ENCODE measurements at regions not wholly inside any gene's neighbourhood (a gene's known extent, or its start where the extent isn't known, plus 50 kb on each side); places are given as distances from the start of the nearest gene placed in this dataset.
"Not testable (repeated sequence)": the region's sequence is repeated elsewhere in the genome, so short reads cannot be mapped to it uniquely, and the experiment has no call there.

- in situ Hi-C loops (cut with MboI; ENCODE audit: low sequenced_read_pairs): no loop called here
Measured at GRCh38 chrX:39676434-39676833, 421.3 kb downstream of the BCOR start.

GRCh38 chrX:39677585-39677977, 420.2 kb downstream of the BCOR start:
- in situ Hi-C loops (cut with MboI; ENCODE audit: low sequenced_read_pairs): no loop called here

DNA sequence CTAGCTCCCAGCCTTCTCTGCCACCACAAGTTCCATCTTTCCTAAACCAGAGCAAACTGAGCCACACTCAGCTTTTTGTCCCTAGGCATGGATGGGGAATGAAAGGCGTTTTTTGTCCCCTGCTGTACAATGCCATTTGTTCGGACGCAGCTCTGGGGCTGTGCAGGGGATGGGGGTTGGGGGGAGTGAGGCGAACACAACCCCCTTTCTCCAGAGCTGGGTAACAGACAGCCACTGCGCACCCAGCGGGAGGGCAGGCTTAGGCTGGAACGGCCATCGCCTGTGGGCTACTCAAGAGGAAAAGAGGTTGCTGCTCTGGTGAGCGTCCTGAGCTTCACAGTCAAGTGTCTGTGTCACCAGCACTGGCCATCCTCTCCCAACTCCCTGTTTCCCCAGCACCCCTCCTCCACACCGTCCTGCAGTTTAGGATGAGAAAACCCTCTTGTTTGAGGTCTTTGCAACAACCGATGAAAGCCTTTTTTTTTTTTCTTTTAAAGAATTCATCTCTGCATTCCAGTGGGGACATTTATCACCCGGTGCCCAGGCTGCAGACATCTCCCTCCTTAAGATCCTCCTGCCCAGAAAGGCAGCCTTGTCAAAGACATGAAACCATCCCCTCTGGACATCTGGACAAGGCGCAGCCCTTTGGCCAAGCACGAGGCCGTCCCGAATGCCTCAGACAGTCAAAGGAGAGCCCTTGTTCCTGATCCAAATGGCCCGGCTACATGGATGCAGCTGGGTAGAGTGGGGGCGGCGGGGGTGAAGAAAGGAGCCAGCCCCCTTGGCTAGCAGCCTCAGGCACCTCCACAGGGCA, 419.6 kb downstream of the BCOR start:
- in situ Hi-C loops (cut with MboI; ENCODE audit: low sequenced_read_pairs): no loop called here

GRCh38 chrX:39678914-39679313, 418.8 kb downstream of the BCOR start:
- in situ Hi-C loops (cut with MboI; ENCODE audit: low sequenced_read_pairs): no loop called here

- in situ Hi-C loops (cut with MboI; ENCODE audit: low sequenced_read_pairs): no loop called here
Measured at GRCh38 chrX:39679497-39680157, 418.1 kb downstream of the BCOR start.

DNA sequence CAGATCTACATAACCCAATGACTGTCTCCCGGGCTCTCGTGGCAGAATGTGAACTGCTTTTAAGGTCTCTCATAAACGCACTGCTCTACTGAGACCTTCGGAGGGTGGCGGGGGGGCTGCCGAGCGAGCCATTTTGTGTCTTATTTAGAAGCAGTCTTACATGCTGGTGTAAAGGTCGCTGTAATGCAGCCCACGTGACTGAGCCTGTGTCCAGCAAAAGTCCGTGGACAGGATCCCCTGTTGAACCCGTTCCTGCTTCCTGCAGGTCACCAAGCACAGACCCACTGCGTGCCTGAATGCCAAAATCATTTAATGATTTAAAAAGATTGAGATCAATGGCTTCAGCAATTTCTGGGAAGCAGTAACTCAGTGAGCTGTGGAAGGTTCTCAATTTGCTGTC, 415.9 kb downstream of the BCOR start:
- in situ Hi-C loops (cut with MboI; ENCODE audit: low sequenced_read_pairs): no loop called here

GRCh38 chrX:39682778-39683177, 415.0 kb downstream of the BCOR start:
- in situ Hi-C loops (cut with MboI; ENCODE audit: low sequenced_read_pairs): no loop called here

- in situ Hi-C loops (cut with MboI; ENCODE audit: low sequenced_read_pairs): no loop called here
Measured at GRCh38 chrX:39688219-39688575, 409.6 kb downstream of the BCOR start.

- in situ Hi-C loops (cut with MboI; ENCODE audit: low sequenced_read_pairs): no loop called here
Measured at GRCh38 chrX:39688576-39689375, 409.0 kb downstream of the BCOR start.

- in situ Hi-C loops (cut with MboI; ENCODE audit: low sequenced_read_pairs): no loop called here
Measured at GRCh38 chrX:39689376-39690104, 408.2 kb downstream of the BCOR start.

- in situ Hi-C loops (cut with MboI; ENCODE audit: low sequenced_read_pairs): no loop called here
Measured at GRCh38 chrX:39690541-39691415, 407.0 kb downstream of the BCOR start.

DNA sequence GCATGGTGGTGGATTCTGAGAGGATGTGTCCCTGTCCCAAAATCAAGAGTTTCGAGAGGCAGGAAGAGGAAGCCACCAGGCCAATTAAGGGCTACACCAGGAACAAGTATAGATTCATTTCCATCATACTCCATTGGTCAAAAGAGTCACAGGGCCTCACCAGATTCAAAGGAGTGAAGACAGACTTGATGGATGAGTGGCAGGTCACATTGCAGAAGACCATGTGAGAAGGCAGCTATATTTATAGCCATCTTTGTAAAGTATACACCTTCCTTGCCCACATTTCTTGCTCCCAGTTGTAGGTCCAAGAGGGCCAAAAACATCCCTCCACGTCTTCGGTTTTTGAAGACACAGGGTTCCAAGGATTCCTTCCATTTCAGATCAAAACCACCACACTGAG, 406.0 kb downstream of the BCOR start:
- in situ Hi-C loops (cut with MboI; ENCODE audit: low sequenced_read_pairs): no loop called here

DNA sequence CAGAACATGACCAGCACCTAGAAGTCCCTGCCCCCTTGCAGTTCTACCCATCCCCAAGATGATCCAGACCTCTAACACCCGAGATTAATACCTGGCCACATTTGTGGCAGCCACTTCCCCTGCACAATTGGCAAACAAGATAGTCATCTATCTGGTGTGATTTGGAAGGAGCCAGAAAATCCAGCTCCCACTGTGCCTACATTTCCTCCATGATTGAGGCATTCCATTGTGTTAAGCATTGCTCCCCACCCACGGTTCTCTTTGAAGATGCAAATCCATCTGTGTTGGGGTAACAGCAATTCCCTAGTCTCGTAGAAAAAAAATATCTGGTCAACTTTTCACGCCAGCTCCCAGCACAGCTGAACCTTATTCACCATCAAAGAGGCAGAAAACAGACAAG, 405.0 kb downstream of the BCOR start:
- in situ Hi-C loops (cut with MboI; ENCODE audit: low sequenced_read_pairs): no loop called here

- in situ Hi-C loops (cut with MboI; ENCODE audit: low sequenced_read_pairs): no loop called here
Measured at GRCh38 chrX:39693298-39693697, 404.5 kb downstream of the BCOR start.

DNA sequence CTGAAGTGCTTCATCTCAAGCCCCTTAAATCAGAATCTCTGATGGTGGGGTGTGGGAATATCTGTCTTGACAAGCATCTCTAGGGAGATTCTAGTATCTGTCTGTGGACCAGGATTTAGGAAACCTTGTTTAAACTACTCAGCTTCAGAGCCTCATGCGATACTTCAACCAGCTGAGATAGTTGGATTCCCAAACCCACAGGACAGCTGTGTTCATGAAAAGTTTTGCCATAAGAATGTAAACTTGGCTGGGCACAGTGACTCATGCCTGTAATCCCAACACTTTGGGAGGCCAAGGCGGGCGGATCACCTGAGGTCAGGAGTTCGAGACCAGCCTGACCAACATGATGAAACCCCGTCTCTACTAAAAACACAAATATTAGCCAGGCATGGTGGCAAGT, 395.1 kb downstream of the BCOR start:
- in situ Hi-C loops (cut with MboI; ENCODE audit: low sequenced_read_pairs): not testable (repeated sequence)

DNA sequence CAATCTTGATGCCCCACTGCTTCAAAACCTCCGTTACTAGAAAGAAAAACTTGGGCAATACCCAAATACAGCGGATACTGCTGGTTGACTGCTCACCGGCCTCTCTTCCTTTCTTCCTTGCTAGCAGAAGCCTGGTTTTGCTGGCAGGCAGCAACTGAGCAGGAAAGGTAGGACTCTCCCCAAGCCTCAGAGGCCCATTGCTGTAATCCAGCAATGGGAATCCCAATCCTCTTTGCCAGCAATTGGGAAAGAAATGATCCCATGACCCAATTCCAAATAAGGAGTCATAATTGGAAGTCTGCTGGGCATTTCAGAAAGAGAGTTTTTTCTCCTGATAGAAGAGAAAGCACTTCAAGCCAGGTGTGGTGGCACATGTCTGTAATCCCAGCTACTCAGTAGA, 394.5 kb downstream of the BCOR start:
- in situ Hi-C loops (cut with MboI; ENCODE audit: low sequenced_read_pairs): no loop called here

DNA sequence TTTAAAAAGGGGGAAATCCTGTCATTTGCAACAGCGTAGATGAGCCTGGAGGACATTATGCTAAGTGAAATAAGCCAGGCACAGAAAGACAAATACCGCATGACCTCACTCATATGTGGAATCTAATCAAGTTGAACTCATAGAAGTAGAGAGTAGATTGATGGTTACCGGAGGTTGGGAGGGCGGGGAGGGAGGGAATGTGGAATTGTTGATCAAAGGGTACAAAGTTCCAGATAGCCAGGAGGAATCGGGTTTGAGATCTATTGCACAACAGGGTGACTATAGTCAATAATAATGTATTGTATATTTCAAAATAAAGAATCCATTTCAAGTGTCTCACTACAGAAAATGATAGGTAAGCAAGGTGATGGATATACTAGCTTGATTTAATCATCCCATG, 393.2 kb downstream of the BCOR start:
- in situ Hi-C loops (cut with MboI; ENCODE audit: low sequenced_read_pairs): no loop called here

DNA sequence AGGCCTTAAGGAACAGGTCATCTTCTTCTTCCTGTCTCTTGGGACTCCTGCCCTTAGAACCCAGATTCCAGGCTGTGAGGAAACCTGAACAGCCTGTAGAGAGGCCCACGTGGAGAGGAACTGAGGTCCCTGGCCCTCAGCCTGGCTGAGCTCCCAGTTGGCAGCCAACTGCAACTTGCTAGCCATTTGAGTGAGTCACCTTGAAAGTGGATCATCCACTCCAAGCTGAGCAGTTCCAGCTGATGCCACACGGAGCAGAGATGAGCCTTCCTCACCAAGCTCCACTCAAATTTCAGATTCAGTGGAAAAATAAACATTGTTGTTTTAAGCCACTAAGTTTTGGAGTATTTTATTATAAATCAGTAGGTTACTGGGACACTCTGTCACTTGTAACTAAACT, 392.5 kb downstream of the BCOR start:
- in situ Hi-C loops (cut with MboI; ENCODE audit: low sequenced_read_pairs): no loop called here

GRCh38 chrX:39709364-39709763, 388.4 kb downstream of the BCOR start:
- in situ Hi-C loops (cut with MboI; ENCODE audit: low sequenced_read_pairs): no loop called here

- in situ Hi-C loops (cut with MboI; ENCODE audit: low sequenced_read_pairs): no loop called here
Measured at GRCh38 chrX:39709812-39710211, 387.9 kb downstream of the BCOR start.

Measured in HL-60/S4 treated with retinoic acid at 250 ng/mL for 4 days and 3 days (cell line).